SK-N-MC (cell line): ENCODE measurements at regions not wholly inside any gene's neighbourhood (a gene's known extent, or its start where the extent isn't known, plus 50 kb on each side); places are given as distances from the start of the nearest gene placed in this dataset.

Experiments
- EZH2 ChIP-seq: fragments of 200-600 bp; sonication (generic); IDR thresholded peaks from one replicate; pipeline ENCODE4 v1.6.1; 2017; ENCODE audit warnings: antibody characterized with exemption
- FOXP2 ChIP-seq: optimal IDR thresholded peaks from 2 replicates; pipeline ENCODE3; 2011; ENCODE audit warnings: mild to moderate bottlenecking, moderate library complexity; ENCODE audit not compliant: insufficient read depth; ENCODE audit errors: extremely low read length, control extremely low read depth
- POLR2AphosphoS5 ChIP-seq: IDR thresholded peaks from 2 replicates; pipeline ENCODE4 v1.6.1; 2012; ENCODE audit warnings: mild to moderate bottlenecking, low read depth, low read length, borderline replicate concordance

- TF ChIP-seq EZH2 (no peak), POLR2AphosphoS5 (no peak), FOXP2 (no peak)
Measured at GRCh38 chr2:150325656-150326314, 161.7 kb downstream of the RND3 start.
